ENCODE measurements at regions not wholly inside any gene's neighbourhood (a gene's known extent, or its start where the extent isn't known, plus 50 kb on each side); places are given as distances from the start of the nearest gene placed in this dataset.
A peak's percentile ranks its signal among the peaks of the same experiment; 100 is the strongest.

DNA sequence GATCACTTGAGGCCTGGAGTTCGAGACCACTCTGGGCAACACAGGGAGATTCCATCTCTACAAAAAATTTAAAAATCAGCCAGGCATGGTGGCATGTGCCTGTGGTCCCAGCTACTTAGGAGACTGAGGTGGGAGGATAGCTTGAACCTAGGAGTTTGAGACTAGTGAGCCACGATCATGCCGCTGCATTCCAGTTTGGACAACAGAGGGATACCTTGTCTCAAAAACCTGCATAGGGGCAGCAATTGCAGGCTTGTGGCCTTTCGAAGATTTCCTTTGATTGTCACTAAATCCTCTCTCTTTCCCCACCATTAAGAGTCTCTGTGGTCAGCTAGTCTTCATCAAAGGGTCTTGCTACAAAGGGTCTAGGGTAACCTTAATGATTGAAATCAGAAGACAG is 60.3 kb downstream of the UTRN start:
- ChIA-PET POLR2A (interaction anchor here (1.0 to 1.3 kb wide), 3 partner anchors 9 to 15 kb away, joined by 3 to 5 read pairs (median 3); no protein-coding TSS in a partner anchor), CTCF (no interaction called here)
- Mint-ChIP-seq H3K9me3 (no peaks in the 10 kb centered on the region), H3K27me3 (no peaks in the 10 kb centered on the region), H3K4me1 (ENCODE audit: low read depth) (peaks cover 76% of the 10 kb centered on the region), H3K27ac (peak overlapping the region; percentile 99), H3K36me3 (peaks cover 6% of the 10 kb centered on the region), H3K4me3 (peak overlapping the region; percentile 95)
- intact Hi-C loops (cut with micrococcal nuclease): loop anchor here (2.0 to 10.0 kb wide), 8 partner anchors 97 to 1401 kb away; partner anchors contain the start of genes HIVEP2 and SF3B5
- no peak for DNase-seq

- H3K4me3 Mint-ChIP-seq: peak overlapping the region; percentile 48
- intact Hi-C loops (cut with micrococcal nuclease): loop anchor here (10.0 kb wide), 3 partner anchors 668 to 1402 kb away; partner anchors contain the start of gene HIVEP2
- POLR2A ChIA-PET: interaction anchor here (0.9 to 1.2 kb wide), 2 partner anchors 15 to 17 kb away, joined by 4 to 5 read pairs; no protein-coding TSS in a partner anchor
These were observed 61.7 kb downstream of the UTRN start for GRCh38 chr6:144346719-144347447.

GRCh38 chr6:144347448-144347759 is 62.3 kb downstream of the UTRN start:
- no peak for DNase-seq
- no peaks in the 10 kb centered on the region for H3K27me3 Mint-ChIP-seq
- no peak overlapping the region for H3K4me3 Mint-ChIP-seq
- peaks cover 80% of the 10 kb centered on the region for H3K4me1 Mint-ChIP-seq (ENCODE audit: low read depth)
- peak overlapping the region; percentile 68 for H3K27ac Mint-ChIP-seq
- intact Hi-C loops (cut with micrococcal nuclease): loop anchor here (10.0 kb wide), 3 partner anchors 667 to 1403 kb away; partner anchors contain the start of gene HIVEP2
- H3K9me3 Mint-ChIP-seq: no peaks in the 10 kb centered on the region
- peaks cover 6% of the 10 kb centered on the region for H3K36me3 Mint-ChIP-seq
- ChIA-PET CTCF (interaction anchor here (1.3 kb wide), 1 partner anchor 13 kb away, joined by 5 read pairs; no protein-coding TSS in a partner anchor), POLR2A (interaction anchor here (1.2 kb wide), 1 partner anchor 16 kb away, joined by 5 read pairs; no protein-coding TSS in a partner anchor)

More at GRCh38 chr6:144346719-144347447, 61.7 kb downstream of the UTRN start:
- CTCF ChIA-PET: interaction anchor here (0.6 to 1.3 kb wide), 2 partner anchors 14 to 113 kb away, joined by 3 to 5 read pairs; no protein-coding TSS in a partner anchor
- H3K36me3 Mint-ChIP-seq: peaks cover 6% of the 10 kb centered on the region
- no peaks in the 10 kb centered on the region for H3K9me3 Mint-ChIP-seq
- peak overlapping the region; percentile 68 for H3K27ac Mint-ChIP-seq
- peak; percentile 64 for DNase-seq
- H3K27me3 Mint-ChIP-seq: no peaks in the 10 kb centered on the region
- H3K4me1 Mint-ChIP-seq (ENCODE audit: low read depth): peaks cover 81% of the 10 kb centered on the region

DNA sequence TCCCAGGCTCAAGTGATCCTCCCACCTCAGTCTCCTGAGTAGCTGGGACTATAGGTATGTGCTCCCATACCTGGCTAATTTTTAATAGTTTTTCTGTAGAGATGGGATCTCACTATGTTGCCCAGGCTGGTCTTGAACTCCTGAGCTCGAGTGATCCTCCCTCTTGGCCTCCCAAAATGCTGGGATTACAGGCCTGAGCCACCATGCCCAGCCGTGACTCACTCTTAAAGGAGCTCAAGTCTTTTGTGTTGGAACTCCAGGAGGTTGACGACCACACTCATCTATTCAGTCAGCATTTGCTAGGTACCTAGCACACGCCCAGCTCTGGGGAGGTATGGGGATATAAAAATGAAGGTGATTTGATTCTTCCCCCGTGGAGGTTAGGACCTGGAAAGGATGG is 62.8 kb downstream of the UTRN start:
- H3K27me3 Mint-ChIP-seq: no peaks in the 10 kb centered on the region
- intact Hi-C loops (cut with micrococcal nuclease): loop anchor here (10.0 kb wide), 3 partner anchors 667 to 1403 kb away; partner anchors contain the start of gene HIVEP2
- DNase-seq: no peak
- H3K27ac Mint-ChIP-seq: peak overlapping the region; percentile 43
- H3K9me3 Mint-ChIP-seq: no peaks in the 10 kb centered on the region
- peaks cover 6% of the 10 kb centered on the region for H3K36me3 Mint-ChIP-seq
- ChIA-PET CTCF (interaction anchor here (1.3 kb wide), 1 partner anchor 13 kb away, joined by 5 read pairs; no protein-coding TSS in a partner anchor), POLR2A (no interaction called here)
- no peak overlapping the region for H3K4me3 Mint-ChIP-seq
- peaks cover 80% of the 10 kb centered on the region for H3K4me1 Mint-ChIP-seq (ENCODE audit: low read depth)

DNA sequence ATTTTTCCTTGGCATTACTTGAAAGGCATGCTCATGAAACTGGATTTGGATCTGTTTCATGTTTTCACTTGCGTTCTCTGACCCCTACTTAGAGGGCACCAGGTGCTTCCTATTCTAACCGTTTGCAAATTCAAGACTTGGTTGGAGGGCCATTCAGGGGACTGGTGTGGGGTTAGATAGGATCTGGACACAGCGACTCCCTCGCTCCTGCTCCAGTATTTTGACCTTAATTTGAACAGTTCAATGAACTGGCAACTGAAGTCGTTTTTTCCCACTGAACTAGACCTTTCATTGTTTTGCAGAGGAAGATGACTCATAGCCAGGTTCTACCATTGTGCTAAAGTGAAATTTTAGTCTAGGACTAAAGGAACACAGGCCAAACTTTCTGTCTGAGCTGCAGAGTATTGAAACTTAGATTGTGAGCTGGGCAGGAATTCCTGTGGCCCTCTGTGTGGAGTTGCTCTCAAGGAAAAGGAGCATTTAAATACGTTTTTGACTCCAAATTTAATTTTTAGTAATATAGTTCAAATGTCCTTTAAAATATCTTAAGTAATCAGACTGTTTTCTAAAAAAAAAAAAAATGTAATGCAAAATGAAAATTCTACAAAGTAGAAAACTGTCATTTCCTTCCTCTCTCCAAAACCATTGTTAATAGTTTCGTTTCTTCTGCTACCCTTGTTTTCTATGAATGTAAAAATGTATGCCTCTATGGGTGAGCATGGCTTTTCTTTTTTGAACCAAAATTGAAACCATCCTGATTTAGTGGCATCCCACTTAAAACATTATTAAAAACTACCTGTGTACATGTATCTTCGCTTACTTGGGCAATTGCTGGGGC is 64.8 kb downstream of the UTRN start:
- intact Hi-C loops (cut with micrococcal nuclease): loop anchor here (2.0 to 10.0 kb wide), 6 partner anchors 15 to 1405 kb away; partner anchors contain the start of gene HIVEP2
- Mint-ChIP-seq H3K27me3 (no peaks in the 10 kb centered on the region), H3K4me3 (peak overlapping the region; percentile 59), H3K4me1 (ENCODE audit: low read depth) (peaks cover 85% of the 10 kb centered on the region), H3K27ac (peak overlapping the region; percentile 82), H3K36me3 (peaks cover 2% of the 10 kb centered on the region), H3K9me3 (no peaks in the 10 kb centered on the region)
- no peak for DNase-seq
- ChIA-PET POLR2A (interaction anchor here (1.3 kb wide), 1 partner anchor 11 kb away, joined by 4 read pairs; no protein-coding TSS in a partner anchor), CTCF (no interaction called here)

DNA sequence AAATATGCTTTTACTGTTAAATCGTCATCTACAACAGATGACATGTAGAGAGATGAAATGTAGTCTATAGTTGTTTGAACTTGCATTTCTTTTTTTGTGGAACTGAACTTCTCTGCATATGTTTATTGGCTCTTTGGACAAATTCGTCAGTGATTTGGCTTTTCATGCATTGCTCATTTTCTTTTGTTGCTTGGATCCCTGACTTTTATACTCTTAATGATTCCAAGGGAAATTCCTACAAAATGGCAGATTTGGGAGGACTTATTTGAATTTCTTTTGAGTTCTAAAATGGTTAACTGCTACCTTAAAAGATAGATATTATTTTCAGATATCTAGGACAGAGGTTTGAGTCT is 65.4 kb downstream of the UTRN start:
- no peak for DNase-seq
- peaks cover 82% of the 10 kb centered on the region for H3K4me1 Mint-ChIP-seq (ENCODE audit: low read depth)
- POLR2A ChIA-PET: interaction anchor here (1.3 kb wide), 1 partner anchor 11 kb away, joined by 4 read pairs; no protein-coding TSS in a partner anchor
- no peaks in the 10 kb centered on the region for H3K9me3 Mint-ChIP-seq
- CTCF ChIA-PET: no interaction called here
- peaks cover 2% of the 10 kb centered on the region for H3K36me3 Mint-ChIP-seq
- peak overlapping the region; percentile 79 for H3K27ac Mint-ChIP-seq
- H3K27me3 Mint-ChIP-seq: no peaks in the 10 kb centered on the region
- H3K4me3 Mint-ChIP-seq: peak overlapping the region; percentile 59
- intact Hi-C loops (cut with micrococcal nuclease): loop anchor here (2.0 to 5.0 kb wide), 3 partner anchors 16 to 62 kb away; no protein-coding TSS in a partner anchor

DNA sequence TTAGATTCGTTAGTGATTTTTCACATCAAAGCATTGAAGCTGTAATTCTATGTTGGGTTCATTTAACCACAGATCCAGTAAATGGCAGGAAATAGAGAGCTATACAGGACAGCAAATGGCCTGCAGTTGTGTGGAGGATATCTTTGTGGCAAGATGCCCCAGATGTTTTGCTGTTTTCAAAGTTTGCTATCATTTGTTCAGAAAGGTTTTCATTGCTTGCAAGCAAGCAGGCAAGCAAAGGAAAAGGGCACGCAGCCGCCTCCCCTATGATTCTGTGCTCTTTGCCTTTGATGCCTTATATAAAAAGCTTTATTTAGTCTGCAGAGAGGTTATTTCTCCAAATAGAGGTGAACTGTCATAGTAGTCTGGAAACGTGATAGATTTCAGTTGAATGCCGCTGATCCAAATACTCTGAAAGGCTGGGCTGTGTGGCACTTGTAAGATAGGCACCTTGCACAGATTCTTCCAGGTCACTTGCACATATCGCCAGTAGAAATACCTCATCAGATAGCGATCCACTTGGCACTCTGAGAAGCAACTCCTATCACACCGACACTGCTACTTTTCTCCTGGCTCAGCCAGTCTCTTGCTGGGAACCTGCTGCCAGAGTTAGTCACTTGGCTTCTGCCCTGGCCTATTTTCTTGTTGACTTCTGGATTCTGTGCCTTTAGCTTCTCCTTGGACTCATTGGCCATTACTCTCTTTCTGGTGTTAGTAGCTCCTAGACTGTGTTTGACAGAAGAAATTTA is 66.4 kb downstream of the UTRN start:
- Mint-ChIP-seq H3K9me3 (no peaks in the 10 kb centered on the region), H3K27ac (peak overlapping the region; percentile 60), H3K4me3 (peak overlapping the region; percentile 65), H3K27me3 (no peaks in the 10 kb centered on the region), H3K4me1 (ENCODE audit: low read depth) (peaks cover 85% of the 10 kb centered on the region), H3K36me3 (peaks cover 2% of the 10 kb centered on the region)
- ChIA-PET CTCF (no interaction called here), POLR2A (no interaction called here)
- DNase-seq: no peak
- intact Hi-C loops (cut with micrococcal nuclease): loop anchor here (2.0 to 5.0 kb wide), 3 partner anchors 17 to 61 kb away; no protein-coding TSS in a partner anchor

- Mint-ChIP-seq H3K9me3 (no peaks in the 10 kb centered on the region), H3K27me3 (no peaks in the 10 kb centered on the region), H3K36me3 (no peaks in the 10 kb centered on the region), H3K4me1 (ENCODE audit: low read depth) (peaks cover 84% of the 10 kb centered on the region), H3K4me3 (no peak overlapping the region), H3K27ac (no peak overlapping the region)
- ChIA-PET POLR2A (interaction anchor here (0.6 kb wide), 1 partner anchor 125 kb away, joined by 6 read pairs; no protein-coding TSS in a partner anchor), CTCF (no interaction called here)
- intact Hi-C loops (cut with micrococcal nuclease): loop anchor here (5.0 kb wide), 2 partner anchors 40 to 60 kb away; no protein-coding TSS in a partner anchor
- DNase-seq: no peak
These were observed 67.2 kb downstream of the UTRN start for GRCh38 chr6:144352331-144352730.

GRCh38 chr6:144353871-144354314 is 68.8 kb downstream of the UTRN start:
- intact Hi-C loops (cut with micrococcal nuclease): loop anchor here (1.0 to 5.0 kb wide), 4 partner anchors 8 to 58 kb away; no protein-coding TSS in a partner anchor
- Mint-ChIP-seq H3K9me3 (no peaks in the 10 kb centered on the region), H3K27ac (peak overlapping the region; percentile 61), H3K27me3 (no peaks in the 10 kb centered on the region), H3K4me1 (ENCODE audit: low read depth) (peaks cover 78% of the 10 kb centered on the region), H3K4me3 (peak overlapping the region; percentile 69), H3K36me3 (no peaks in the 10 kb centered on the region)
- ChIA-PET CTCF (no interaction called here), POLR2A (interaction anchor here (0.5 to 1.1 kb wide), 2 partner anchors 9 to 10 kb away, joined by 3 to 5 read pairs; no protein-coding TSS in a partner anchor)
- DNase-seq: peak; percentile 40

- Mint-ChIP-seq H3K4me1 (ENCODE audit: low read depth) (peaks cover 70% of the 10 kb centered on the region), H3K27me3 (no peaks in the 10 kb centered on the region), H3K4me3 (no peak overlapping the region), H3K9me3 (no peaks in the 10 kb centered on the region), H3K36me3 (no peaks in the 10 kb centered on the region), H3K27ac (no peak overlapping the region)
- ChIA-PET CTCF (interaction anchor here (1.6 kb wide), 1 partner anchor 13 kb away, joined by 5 read pairs; no protein-coding TSS in a partner anchor), POLR2A (interaction anchor here (1.1 to 1.2 kb wide), 2 partner anchors 15 to 18 kb away, joined by 3 read pairs; no protein-coding TSS in a partner anchor)
- intact Hi-C loops (cut with micrococcal nuclease): no loop called here
- no peak for DNase-seq
These were observed 74.6 kb downstream of the UTRN start for GRCh38 chr6:144359783-144360182.

- no peak for DNase-seq
- ChIA-PET POLR2A (interaction anchor here (1.1 to 1.2 kb wide), 2 partner anchors 16 to 18 kb away, joined by 3 read pairs; no protein-coding TSS in a partner anchor), CTCF (interaction anchor here (1.6 kb wide), 1 partner anchor 13 kb away, joined by 5 read pairs; no protein-coding TSS in a partner anchor)
- H3K9me3 Mint-ChIP-seq: no peaks in the 10 kb centered on the region
- no peak overlapping the region for H3K27ac Mint-ChIP-seq
- no peaks in the 10 kb centered on the region for H3K27me3 Mint-ChIP-seq
- no peaks in the 10 kb centered on the region for H3K36me3 Mint-ChIP-seq
- no peak overlapping the region for H3K4me3 Mint-ChIP-seq
- peaks cover 71% of the 10 kb centered on the region for H3K4me1 Mint-ChIP-seq (ENCODE audit: low read depth)
- intact Hi-C loops (cut with micrococcal nuclease): no loop called here
These were observed 75.3 kb downstream of the UTRN start for GRCh38 chr6:144360401-144360800.

Measured in activated CD4-positive, alpha-beta memory T cell treated with anti-CD3 and anti-CD28 coated beads for 36 hours (primary cell).